ENCODE measurements at regions not wholly inside any gene's neighbourhood (a gene's known extent, or its start where the extent isn't known, plus 50 kb on each side); places are given as distances from the start of the nearest gene placed in this dataset.

- TF ChIP-seq POLR2A (IDR thresholded peaks at IDR 0.05; ENCODE audit: extremely low read depth, insufficient read length), result no peak
- TF ChIP-seq, protein P1, sequence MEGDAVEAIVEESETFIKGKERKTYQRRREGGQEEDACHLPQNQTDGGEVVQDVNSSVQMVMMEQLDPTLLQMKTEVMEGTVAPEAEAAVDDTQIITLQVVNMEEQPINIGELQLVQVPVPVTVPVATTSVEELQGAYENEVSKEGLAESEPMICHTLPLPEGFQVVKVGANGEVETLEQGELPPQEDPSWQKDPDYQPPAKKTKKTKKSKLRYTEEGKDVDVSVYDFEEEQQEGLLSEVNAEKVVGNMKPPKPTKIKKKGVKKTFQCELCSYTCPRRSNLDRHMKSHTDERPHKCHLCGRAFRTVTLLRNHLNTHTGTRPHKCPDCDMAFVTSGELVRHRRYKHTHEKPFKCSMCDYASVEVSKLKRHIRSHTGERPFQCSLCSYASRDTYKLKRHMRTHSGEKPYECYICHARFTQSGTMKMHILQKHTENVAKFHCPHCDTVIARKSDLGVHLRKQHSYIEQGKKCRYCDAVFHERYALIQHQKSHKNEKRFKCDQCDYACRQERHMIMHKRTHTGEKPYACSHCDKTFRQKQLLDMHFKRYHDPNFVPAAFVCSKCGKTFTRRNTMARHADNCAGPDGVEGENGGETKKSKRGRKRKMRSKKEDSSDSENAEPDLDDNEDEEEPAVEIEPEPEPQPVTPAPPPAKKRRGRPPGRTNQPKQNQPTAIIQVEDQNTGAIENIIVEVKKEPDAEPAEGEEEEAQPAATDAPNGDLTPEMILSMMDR (IDR thresholded peaks at IDR 0.05; ENCODE audit: low read depth, low read length), result no peak
- TF ChIP-seq, protein P2, sequence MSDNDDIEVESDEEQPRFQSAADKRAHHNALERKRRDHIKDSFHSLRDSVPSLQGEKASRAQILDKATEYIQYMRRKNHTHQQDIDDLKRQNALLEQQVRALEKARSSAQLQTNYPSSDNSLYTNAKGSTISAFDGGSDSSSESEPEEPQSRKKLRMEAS (IDR thresholded peaks at IDR 0.05; ENCODE audit: low read depth, low read length), result no peak
- no peak for TF ChIP-seq MYC (IDR thresholded peaks at IDR 0.05; ENCODE audit: low read depth, low read length)
Measured at GRCh38 chr3:34396288-34396687, 597.9 kb downstream of the PDCD6IP start.
